Ovary (tissue), 7 donors: ENCODE measurements at regions not wholly inside any gene's neighbourhood (a gene's known extent, or its start where the extent isn't known, plus 50 kb on each side); places are given as distances from the start of the nearest gene placed in this dataset.

Experiments used
- DNase-seq, 5 donors: peaks; one replicate each; pipeline ENCODE4 v3.0.0-alpha.2; 2019 to 2020
- H3K27ac ChIP-seq, 2 donors: fragments of 200-600 bp; one replicate each; pipeline versions ENCODE4 v1.5.1 to v1.8.0; 2019 to 2022
- H3K27me3 ChIP-seq: fragments of 200-600 bp; one replicate; pipeline ENCODE4 v1.8.0; 2022
- H3K36me3 ChIP-seq: fragments of 200-600 bp; sonication (generic); one replicate; pipeline ENCODE4 v1.5.1; 2019
- H3K4me1 ChIP-seq: one replicate; pipeline ENCODE4 v1.8.1; 2013; ENCODE audit warnings: mild to moderate bottlenecking, moderate library complexity; ENCODE audit not compliant: insufficient read depth
- H3K4me3 ChIP-seq: fragments of 200-600 bp; sonication (generic); one replicate; pipeline ENCODE4 v1.5.1; 2017
- H3K9me3 ChIP-seq, 2 donors: fragments of 200-600 bp in 1 of 2; sonication (generic) in 1 of 2; one replicate each; pipeline versions ENCODE4 v1.5.1 to v1.8.1; 2013 to 2019; ENCODE audit warnings: mild to moderate bottlenecking in 1 of 2, moderate library complexity in 1 of 2
- EP300 ChIP-seq: sonication (generic); formaldehyde crosslinking; IDR thresholded peaks from one replicate; pipeline ENCODE4 v1.6.1; 2017; ENCODE audit warnings: antibody characterized with exemption
- POLR2A ChIP-seq: fragments of 450-650 bp; IDR thresholded peaks from one replicate; pipeline ENCODE4 v1.6.1; 2017; ENCODE audit warnings: antibody characterized with exemption, mild to moderate bottlenecking, moderate library complexity
- WGBS, 3 donors: extraction: QIAGEN DNeasy Blood & Tissue Kit in 1 of 3; methylation state at CpG; one replicate each; pipeline versions ENCODE4 v1.1.5 to v1.1.7; 2013 to 2017; 5-methylcytosine and 5-hydroxymethylcytosine counted together
- intact Hi-C, 4 donors: fragments of 100-400 bp; cut with DNase I; formaldehyde crosslinking; loops; one replicate each; pipeline versions ENCODE4 v1.11.0 to v1.15.1; 2022 to 2023
- TF ChIP-seq, protein P1 (sequence below), 3 donors: fragments of 450-650 bp in 2 of 3; fragments of 200-600 bp in 1 of 3; IDR thresholded peaks; one replicate each; pipeline versions ENCODE4 v1.5.1 to v1.8.0; 2016 to 2022; ENCODE audit warnings: antibody characterized with exemption in 3 of 3, mild to moderate bottlenecking in 1 of 3
- donor health status: DM: no; HTN: no; CAD: no; lungs with moderate emphysema.
- donor health status: DM: no; HTN: no; CAD: no.
- donor health status: Bipolar disorder and iron deficiency.
- donor health status: DM: no; HTN: no; CAD: no.
- donor health status: DM: yes; HTN: yes; CAD: no.

GRCh38 chr5:87002485-87002884, 265.2 kb upstream of the RASA1 start:
- no peaks in the 10 kb centered on the region for H3K36me3 ChIP-seq
- no peaks in the 10 kb centered on the region for H3K4me1 ChIP-seq
- TF ChIP-seq EP300 (no peak), POLR2A (no peak)
- TF ChIP-seq, protein P1, sequence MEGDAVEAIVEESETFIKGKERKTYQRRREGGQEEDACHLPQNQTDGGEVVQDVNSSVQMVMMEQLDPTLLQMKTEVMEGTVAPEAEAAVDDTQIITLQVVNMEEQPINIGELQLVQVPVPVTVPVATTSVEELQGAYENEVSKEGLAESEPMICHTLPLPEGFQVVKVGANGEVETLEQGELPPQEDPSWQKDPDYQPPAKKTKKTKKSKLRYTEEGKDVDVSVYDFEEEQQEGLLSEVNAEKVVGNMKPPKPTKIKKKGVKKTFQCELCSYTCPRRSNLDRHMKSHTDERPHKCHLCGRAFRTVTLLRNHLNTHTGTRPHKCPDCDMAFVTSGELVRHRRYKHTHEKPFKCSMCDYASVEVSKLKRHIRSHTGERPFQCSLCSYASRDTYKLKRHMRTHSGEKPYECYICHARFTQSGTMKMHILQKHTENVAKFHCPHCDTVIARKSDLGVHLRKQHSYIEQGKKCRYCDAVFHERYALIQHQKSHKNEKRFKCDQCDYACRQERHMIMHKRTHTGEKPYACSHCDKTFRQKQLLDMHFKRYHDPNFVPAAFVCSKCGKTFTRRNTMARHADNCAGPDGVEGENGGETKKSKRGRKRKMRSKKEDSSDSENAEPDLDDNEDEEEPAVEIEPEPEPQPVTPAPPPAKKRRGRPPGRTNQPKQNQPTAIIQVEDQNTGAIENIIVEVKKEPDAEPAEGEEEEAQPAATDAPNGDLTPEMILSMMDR (IDR thresholded peaks at IDR 0.05), result no peak
- H3K27me3 ChIP-seq, result no peaks in the 10 kb centered on the region
- intact Hi-C loops, result no loop called here
- 73 to 76% (median 75%) methylated on average over 3 of the region's 3 CpGs for WGBS, 3 donors
- no peak overlapping the region for H3K27ac ChIP-seq
- H3K9me3 ChIP-seq, result no peaks in the 10 kb centered on the region
- DNase-seq, result no peak
- H3K4me3 ChIP-seq, result no peak overlapping the region

DNA sequence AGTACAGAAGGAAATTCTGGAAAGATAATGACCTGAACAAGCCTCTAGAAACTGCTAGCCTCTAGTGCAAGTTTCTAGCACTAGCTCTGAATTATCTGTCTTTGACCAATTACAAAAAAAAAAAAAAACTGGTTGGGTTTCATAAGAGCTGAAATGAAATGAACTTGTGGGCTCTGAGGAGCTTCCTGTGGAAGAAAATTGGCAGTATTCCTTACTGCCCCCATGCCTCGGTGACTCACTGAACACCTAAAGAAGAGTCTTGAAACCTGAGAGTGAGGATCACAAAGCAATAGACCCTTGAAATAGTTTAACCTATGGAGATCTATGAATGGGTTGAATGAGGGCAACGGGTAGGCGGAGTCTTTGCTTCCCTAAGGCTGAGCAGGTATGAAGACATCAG, 263.6 kb upstream of the RASA1 start:
- Histone ChIP-seq H3K27me3 (no peaks in the 10 kb centered on the region), H3K4me3 (no peak overlapping the region), H3K27ac (no peak overlapping the region), H3K9me3 (no peaks in the 10 kb centered on the region), H3K4me1 (no peaks in the 10 kb centered on the region), H3K36me3 (no peaks in the 10 kb centered on the region)
- intact Hi-C loops, result no loop called here
- no peak for DNase-seq
- 74 to 98% (median 96%) methylated on average over 3 of the region's 3 CpGs for WGBS, 3 donors
- no peak for TF ChIP-seq POLR2A

DNA sequence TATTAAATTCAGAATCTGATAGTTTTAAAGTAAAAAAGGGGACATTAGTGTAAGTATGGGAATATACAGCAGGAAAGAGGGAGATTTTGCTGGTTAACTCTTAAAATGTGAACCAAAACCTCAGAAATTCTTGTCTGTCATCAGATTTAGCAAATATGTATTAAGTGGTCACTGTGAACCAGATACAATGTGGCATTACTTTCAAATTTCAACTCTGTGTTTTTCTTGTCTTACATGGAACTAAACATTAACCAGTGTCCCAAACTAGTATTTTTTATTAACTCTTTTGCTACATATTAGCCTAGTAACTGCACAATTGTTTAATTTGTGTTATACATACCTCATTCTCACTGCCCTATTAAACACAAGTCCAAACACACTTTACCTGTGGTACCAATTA, 259.9 kb upstream of the RASA1 start:
- DNase-seq, result no peak
- Histone ChIP-seq H3K9me3 (no peaks in the 10 kb centered on the region), H3K36me3 (no peaks in the 10 kb centered on the region), H3K4me3 (no peak overlapping the region), H3K27me3 (no peaks in the 10 kb centered on the region), H3K4me1 (no peaks in the 10 kb centered on the region), H3K27ac (no peak overlapping the region)
- TF ChIP-seq, protein P1 (IDR thresholded peaks at IDR 0.05), result no peak
- TF ChIP-seq POLR2A (no peak), EP300 (no peak)
- intact Hi-C loops, result no loop called here

DNA sequence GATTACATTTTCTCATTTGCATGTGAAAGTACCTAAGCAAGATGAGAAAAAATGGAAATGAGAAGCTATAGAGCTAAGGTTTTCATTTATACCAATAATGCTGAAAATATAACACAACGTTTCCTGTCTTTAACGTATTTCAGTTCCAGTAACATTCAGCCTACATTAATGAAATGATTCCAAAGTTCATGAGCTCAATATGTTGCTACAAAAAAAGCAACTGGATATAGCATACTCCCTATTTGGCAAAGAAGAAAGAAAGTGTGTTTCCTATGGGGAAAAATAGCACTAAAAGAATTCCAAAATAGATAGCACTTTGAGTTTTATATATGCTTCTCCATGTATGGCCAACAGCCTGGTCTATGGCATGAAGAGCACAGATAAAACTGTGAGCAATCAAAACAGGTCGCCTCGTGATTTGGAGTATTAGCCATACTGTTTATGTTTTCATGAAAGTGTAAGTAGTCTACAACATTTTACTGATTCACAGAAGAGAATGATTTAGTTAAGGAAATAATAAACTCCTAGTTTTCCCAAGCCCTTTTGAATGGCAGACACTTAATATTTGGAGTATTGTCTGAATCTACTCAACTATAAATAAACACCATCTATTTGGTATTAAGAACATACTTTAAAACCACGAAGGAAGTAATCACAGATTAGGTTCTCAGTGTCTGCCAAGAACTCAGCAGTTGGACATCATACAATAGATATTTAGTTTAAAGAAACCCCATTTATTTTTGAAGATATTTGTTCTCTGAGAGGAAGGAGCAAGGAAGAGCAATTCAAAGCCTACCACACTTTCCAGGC, 258.7 kb upstream of the RASA1 start:
- no peaks in the 10 kb centered on the region for H3K9me3 ChIP-seq
- TF ChIP-seq, protein P1 (IDR thresholded peaks at IDR 0.05), result no peak
- TF ChIP-seq POLR2A (no peak), EP300 (no peak)
- 7 to 11% (median 10%) methylated on average over 5 of the region's 5 CpGs for WGBS, 3 donors
- peaks cover 5% of the 10 kb centered on the region for H3K27me3 ChIP-seq
- no peaks in the 10 kb centered on the region for H3K36me3 ChIP-seq
- no peak overlapping the region for H3K4me3 ChIP-seq
- intact Hi-C loops, result no loop called here
- H3K27ac ChIP-seq, result no peak overlapping the region
- no peak for DNase-seq
- no peaks in the 10 kb centered on the region for H3K4me1 ChIP-seq

- H3K27me3 ChIP-seq, result peaks cover 5% of the 10 kb centered on the region
- no peaks in the 10 kb centered on the region for H3K9me3 ChIP-seq
- H3K4me3 ChIP-seq, result no peak overlapping the region
- TF ChIP-seq EP300 (no peak), POLR2A (no peak)
- TF ChIP-seq, protein P1 (IDR thresholded peaks at IDR 0.05), result no peak
- DNase-seq, result no peak
- H3K27ac ChIP-seq, result no peak overlapping the region
- H3K4me1 ChIP-seq, result no peaks in the 10 kb centered on the region
- H3K36me3 ChIP-seq, result no peaks in the 10 kb centered on the region
- intact Hi-C loops, result no loop called here
- 31 to 54% (median 36%) methylated on average over 3 of the region's 3 CpGs for WGBS, 3 donors
These were observed 256.9 kb upstream of the RASA1 start for GRCh38 chr5:87010736-87011135.
